Activated T-cell treated with anti-CD3 and anti-CD28 coated beads for 4 hours (primary cell): ENCODE measurements at regions not wholly inside any gene's neighbourhood (a gene's known extent, or its start where the extent isn't known, plus 50 kb on each side); places are given as distances from the start of the nearest gene placed in this dataset.
A peak's percentile ranks its signal among the peaks of the same experiment; 100 is the strongest.
"Not testable (repeated sequence)": the region's sequence is repeated elsewhere in the genome, so short reads cannot be mapped to it uniquely, and the experiment has no call there.

Experiments
- DNase-seq: peaks from one replicate; pipeline ENCODE4 v3.0.0-alpha.2; 2020

DNA sequence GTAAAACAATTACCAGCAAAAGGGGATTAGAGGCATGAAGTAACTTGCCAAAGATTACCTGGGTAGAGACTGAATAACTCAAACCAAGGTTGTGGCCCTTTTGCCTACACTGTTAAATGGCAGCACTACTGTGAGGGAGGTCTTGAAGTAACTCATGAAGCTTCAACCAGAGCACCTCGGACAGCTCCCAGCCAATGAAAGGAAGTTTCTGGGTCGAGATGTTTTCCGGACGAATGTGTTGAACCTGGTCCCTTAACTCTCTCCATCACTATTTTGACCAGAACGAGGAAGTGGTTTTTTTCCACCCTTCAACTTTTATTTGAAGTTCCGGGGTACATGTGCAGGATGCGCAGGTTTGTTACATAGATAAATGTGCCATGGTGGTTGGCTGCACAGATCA is 133.6 kb upstream of the PRKCQ start:
- no peak for DNase-seq

DNA sequence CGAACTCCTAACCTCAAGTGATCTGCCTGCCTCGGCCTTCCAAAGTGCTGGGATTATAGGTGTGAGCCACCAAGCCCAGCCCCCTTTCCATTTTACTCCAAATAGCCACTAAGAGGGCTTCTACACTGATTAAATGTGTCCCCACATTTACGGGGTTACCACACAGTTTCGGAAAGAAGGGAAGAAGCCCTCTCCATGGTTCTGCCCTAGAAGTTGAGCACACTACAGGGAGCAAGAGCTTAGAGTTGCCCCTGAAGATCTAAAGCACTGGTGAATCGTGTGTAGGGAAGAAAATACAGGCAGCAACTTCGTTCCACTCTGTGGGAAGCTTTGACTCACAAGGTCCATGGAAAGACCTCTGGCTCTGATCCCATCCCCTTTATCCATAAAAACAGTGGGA is 133.0 kb upstream of the PRKCQ start:
- no peak for DNase-seq

- no peak for DNase-seq
Observed at GRCh38 chr10:6711881-6712280, 131.8 kb upstream of the PRKCQ start.

GRCh38 chr10:6711408-6711841 is 131.3 kb upstream of the PRKCQ start:
- no peak for DNase-seq

DNA sequence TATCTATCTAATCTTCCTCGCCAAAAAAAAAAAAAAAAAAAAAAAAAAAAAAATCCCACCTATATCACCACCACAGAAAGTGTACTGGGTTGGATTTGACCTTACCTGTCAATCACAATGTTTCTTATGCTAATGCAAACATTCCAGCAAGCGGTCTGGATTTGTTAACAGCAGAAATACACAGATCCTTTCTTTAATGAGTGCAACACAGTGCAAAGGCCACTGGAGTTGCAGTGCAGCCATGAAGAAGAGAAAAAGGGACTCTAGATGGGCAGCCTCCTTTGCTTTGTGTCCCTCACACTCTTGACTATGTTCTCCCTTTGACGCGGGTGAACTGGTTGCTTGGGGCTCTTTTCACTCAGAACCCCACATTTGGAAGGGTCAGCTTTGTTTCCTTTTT is 127.3 kb upstream of the PRKCQ start:
- no peak for DNase-seq

DNA sequence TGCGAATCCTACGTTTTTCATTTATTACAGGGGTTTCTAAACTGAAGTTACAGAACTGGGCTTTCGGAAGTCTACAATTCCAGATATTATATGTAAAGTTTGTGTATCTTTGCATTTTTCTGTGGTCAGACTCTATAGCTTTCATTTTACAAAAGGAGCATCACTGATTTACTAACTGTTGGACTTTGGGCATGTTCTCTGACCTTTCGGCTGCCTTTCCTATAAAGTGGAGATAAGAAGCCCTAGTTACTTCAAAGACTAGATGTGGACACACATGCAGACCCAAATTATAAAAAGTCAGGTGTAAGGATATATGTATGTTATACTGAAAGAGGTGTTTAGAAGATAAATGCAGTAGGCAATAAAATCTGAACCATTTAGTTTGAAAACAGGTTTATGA is 126.6 kb upstream of the PRKCQ start:
- no peak for DNase-seq

- no peak for DNase-seq
Observed at GRCh38 chr10:6704896-6705295, 124.8 kb upstream of the PRKCQ start.

GRCh38 chr10:6702833-6703232 is 122.8 kb upstream of the PRKCQ start:
- DNase-seq: not testable (repeated sequence)

GRCh38 chr10:6702030-6702429 is 122.0 kb upstream of the PRKCQ start:
- DNase-seq: no peak

DNA sequence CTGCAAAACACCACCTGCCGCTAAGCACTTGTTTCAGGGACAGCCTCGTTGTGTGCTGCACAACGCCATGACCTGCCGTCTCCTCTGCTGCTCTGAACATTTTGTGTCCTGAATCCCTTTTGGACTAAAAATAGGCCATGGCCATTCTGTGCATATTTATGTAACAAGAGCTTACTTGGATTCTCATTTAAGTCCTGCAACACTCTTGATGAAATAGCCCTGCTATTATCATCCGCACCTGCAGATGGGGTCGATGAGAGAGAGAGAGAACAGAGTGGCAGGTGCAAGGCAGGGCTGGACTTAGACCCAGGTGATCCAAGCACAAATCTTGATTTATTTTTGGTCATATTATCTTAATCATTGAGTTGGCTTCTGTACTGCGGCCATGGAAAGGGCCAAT is 121.2 kb upstream of the PRKCQ start:
- no peak for DNase-seq

DNA sequence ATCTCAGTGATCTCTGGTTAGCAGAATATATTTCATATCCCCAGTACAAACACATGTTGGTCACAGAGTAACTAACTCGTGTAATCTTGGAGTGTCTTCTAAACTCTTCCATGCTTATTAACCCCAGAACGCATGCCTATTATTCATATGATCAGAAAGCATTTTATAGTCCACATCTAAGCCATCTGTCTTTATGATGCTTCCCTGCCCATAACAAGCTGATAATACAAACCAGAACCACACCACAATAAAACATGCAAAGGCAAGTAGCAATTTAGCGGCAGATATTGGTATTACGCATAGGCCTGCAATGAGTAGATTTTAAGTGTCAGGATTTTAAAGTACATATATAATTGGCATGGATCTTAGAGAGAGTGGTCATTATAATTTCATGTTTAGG is 120.0 kb upstream of the PRKCQ start:
- no peak for DNase-seq

- no peak for DNase-seq
Observed at GRCh38 chr10:6699336-6699735, 119.3 kb upstream of the PRKCQ start.

DNA sequence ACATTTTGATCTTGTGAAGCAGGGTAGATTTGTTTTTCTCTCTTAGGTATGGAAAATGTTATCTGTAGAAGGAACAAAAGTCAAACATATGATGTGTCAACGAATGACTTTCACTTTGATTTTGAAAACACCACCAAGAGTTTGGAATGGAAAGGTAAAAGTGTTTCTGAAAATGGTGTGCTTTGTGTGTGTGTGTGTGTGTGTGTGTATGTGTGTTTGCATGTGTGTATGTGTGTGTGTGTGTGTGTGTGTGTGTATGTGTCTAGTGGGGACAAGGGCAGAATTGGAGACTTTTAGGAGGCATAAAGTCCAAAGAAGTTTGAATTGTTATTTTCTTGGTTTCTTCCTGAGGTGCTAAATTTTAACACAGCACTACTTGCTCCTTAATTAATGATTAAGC is 115.4 kb upstream of the PRKCQ start:
- DNase-seq: no peak

DNA sequence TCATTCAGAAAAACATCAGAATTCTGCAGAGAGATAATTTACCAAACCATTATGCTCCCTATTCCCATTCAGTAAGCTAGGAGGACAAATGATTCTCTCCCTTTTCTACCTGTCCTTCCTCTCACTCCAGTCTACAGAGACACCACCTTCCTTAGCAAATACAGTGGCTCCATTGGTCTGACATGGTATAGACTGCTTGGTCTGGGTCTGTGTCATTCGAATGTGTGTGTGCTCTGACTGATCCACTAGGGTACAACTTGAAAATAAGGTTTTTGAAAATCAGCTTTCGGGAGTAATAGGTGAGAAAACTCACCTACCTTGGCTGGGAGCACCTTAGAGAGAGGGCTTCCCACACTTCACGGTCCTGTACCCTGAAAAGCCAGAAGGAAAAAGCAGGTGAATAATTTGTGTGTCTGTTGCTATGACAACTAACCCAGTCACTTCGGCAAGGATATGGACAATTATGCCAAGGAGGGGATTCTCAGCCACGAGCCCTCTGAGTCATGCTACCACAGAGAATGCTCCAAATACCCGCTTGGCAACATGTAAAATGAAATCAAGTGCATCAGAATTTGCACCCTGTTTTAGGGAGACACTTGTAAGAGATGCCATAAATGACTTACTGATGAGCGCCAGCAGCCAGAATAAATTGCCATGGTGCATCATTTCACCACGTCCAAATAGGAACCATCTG is 114.5 kb upstream of the PRKCQ start:
- DNase-seq: no peak

DNA sequence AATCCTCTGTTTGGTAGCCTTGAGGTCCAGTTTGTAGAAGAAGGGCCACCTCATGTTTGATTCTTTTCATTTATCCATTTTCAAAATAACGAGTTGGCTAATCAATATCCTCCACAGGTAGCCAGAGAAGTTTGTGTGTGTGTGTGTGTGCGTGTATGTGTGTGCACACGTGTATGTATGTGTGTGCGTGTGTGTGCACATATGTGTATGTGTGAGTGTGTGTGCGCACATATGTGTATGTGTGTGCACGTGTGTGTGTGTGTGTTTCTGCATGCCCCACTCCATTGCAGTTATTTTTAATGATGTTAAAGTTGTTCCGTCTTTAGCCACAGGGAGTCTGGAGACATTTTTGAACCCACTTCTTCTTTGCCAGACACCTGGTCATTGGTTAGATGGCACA is 112.8 kb upstream of the PRKCQ start:
- DNase-seq: no peak

DNA sequence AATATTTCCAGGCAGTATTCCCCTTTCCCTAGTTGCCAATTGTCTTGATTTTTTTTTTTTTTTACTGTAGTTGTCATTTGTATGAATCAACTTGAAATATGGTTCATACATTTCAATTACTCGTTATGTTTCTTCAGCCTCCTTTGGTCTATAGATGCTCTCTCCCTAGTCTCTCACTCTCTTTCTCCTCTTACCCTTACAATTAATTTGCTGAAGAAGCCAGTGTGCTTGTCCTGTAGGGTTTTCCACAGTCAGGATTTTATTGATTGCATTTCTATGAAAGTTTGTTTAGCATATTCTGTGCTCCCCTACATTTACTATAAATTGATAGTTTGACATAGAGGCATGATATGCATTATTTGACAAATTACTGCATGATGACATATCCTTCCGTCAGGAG is 112.0 kb upstream of the PRKCQ start:
- no peak for DNase-seq

- no peak for DNase-seq
Observed at GRCh38 chr10:6689036-6689435, 109.0 kb upstream of the PRKCQ start.

- no peak for DNase-seq
Observed at GRCh38 chr10:6680735-6681134, 100.7 kb upstream of the PRKCQ start.

GRCh38 chr10:6678956-6679355 is 98.9 kb upstream of the PRKCQ start:
- no peak for DNase-seq

GRCh38 chr10:6678211-6678803 is 98.2 kb upstream of the PRKCQ start:
- peak; percentile 61 for DNase-seq

DNA sequence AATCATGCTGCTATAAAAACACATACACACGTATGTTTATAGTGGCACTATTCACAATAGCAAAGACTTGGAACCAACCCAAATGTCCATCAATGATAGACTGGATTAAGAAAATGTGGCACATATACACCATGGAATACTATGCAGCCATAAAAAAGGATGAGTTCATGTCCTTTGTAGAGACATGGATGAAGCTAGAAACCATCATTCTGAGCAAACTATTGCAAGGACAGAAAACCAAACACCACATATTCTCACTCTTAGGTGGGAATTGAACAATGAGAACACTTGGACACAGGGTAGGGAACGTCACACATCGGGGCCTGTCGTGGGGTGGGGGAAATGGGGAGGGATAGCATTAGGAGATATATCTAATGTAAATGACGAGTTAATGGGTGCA is 97.1 kb upstream of the PRKCQ start:
- DNase-seq: not testable (repeated sequence)

DNA sequence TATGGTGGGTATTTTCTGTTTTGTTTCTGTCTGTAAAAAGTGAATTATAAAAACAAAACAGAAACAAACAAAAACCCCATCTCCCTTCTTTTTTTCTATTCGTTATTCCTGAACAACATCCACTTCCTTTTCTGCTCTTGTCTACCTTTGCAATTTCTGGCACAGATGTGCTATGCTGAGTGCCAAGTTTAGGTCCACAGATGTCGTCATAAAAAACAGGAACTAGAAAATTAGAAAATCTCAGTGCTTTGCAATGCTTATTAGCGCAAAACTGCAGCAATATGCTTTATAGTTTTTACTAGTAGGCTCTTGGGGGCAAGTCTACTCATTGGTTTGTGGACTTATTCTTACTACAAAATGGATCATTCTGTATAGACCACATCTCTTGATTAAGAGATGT is 94.2 kb upstream of the PRKCQ start:
- DNase-seq: no peak

DNA sequence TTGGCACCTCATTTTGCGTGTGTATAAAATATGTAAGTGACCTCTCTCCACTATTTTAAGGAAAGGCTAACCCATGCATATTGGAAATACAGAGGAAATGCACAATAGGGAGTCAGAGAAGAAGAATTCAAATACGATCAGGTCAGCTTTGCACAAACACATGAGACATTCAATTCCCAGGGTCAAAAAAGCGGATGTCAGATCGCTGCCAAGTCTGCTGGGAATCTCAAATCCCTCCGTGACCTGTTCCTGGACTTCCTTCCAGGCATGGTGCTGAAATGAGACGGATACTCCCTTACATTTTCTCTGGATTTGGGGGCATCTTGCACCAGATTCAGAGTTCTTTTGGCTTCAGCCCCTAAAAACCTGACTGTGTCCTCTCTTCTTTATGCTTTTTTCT is 91.9 kb upstream of the PRKCQ start:
- DNase-seq: no peak

- DNase-seq: no peak
Observed at GRCh38 chr10:6669269-6669859, 89.3 kb upstream of the PRKCQ start.
